ENCODE measurements at regions not wholly inside any gene's neighbourhood (a gene's known extent, or its start where the extent isn't known, plus 50 kb on each side); places are given as distances from the start of the nearest gene placed in this dataset.

DNA sequence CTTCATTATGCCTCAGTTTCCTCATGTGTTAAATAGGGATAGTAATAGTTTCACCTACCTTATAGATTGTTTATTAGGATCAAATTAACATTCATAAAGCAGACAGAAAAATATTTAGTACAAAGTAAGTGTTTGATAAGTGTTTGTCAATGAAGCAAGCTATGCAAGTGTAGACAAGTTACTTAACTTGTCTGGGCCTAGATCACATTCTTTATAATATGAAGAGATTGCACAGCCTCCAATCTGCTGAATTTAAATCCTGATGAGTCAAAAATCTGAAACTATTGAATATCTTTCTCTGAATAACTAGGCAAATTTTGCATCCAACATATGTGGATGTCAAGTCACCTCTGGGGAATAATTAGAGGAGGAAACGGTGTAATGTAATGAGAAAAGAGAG is 170.5 kb downstream of the MZT1 start:
- Histone ChIP-seq H2AFZ (ENCODE audit: low read length) (peak overlapping the region; percentile 72), H3K79me2 (ENCODE audit: insufficient read depth, low read length) (no peaks in the 10 kb centered on the region), H3K36me3 (replicated peaks in 1 of 2; ENCODE audit: control insufficient read depth in 1 of 2, insufficient read depth in 2 of 2, low read length in 2 of 2) (no peaks in the 10 kb centered on the region), H3K9ac (ENCODE audit: insufficient read depth, low read depth, low read length) (no peak overlapping the region), H3K4me2 (ENCODE audit: low read depth, low read length) (no peak overlapping the region), H3K4me3 (replicated peaks in 1 of 3; ENCODE audit: insufficient read depth in 1 of 3, low read depth in 2 of 3, low read length in 3 of 3) (no peak overlapping the region), H3K27ac (ENCODE audit: extremely low read length, insufficient read depth, low read length) (no peak overlapping the region), H3K4me1 (ENCODE audit: insufficient read depth, low read length) (peaks cover 27% of the 10 kb centered on the region), H3K27me3 (ENCODE audit: control insufficient read depth in 1 of 2, insufficient read depth in 2 of 2, low read length in 2 of 2) (no peaks in the 10 kb centered on the region), H4K20me1 (ENCODE audit: insufficient read depth, low read length) (no peaks in the 10 kb centered on the region), H3K9me3 (ENCODE audit: low read length) (no peaks in the 10 kb centered on the region)
- in situ Hi-C loops (cut with HindIII; ENCODE audit: extremely low pct_ligation_motif_present, low pct_unique_long_range_greater_than_20kb) (loop anchor here (25.0 kb wide), 1 partner anchor 220 kb away; no protein-coding TSS in a partner anchor), intact Hi-C loops (cut with micrococcal nuclease; ENCODE audit: unreplicated experiment) (loop anchor here (5.0 kb wide), 1 partner anchor 50 kb away; no protein-coding TSS in a partner anchor)
- DNase-seq (ENCODE audit: low spot score) (no peak), FAIRE-seq (no peak), ATAC-seq (no peak)
- ChIA-PET CTCF (ENCODE audit: low intra/inter-chr PET ratio, low total read pairs) (no interaction called here), POLR2A (no interaction called here)
- TF ChIP-seq AHR (CRISPR knock-in tag; IDR thresholded peaks at IDR 0.05) (no peak), ZNF761 (CRISPR knock-in tag; conservative IDR thresholded peaks at IDR 0.05) (no peak), DNMT3B (CRISPR knock-in tag; conservative IDR thresholded peaks at IDR 0.05) (no peak), RFX5 (IDR thresholded peaks at IDR 0.05; ENCODE audit: low read depth, low read length) (no peak), AKAP8 (CRISPR knock-in tag; IDR thresholded peaks at IDR 0.05) (no peak), POLR2A (IDR thresholded peaks at IDR 0.05; ENCODE audit: insufficient read depth in 1 of 2, low read depth in 2 of 2, low read length in 2 of 2) (no peak), DZIP1 (CRISPR knock-in tag; IDR thresholded peaks at IDR 0.05) (no peak), ZBTB42 (CRISPR knock-in tag; IDR thresholded peaks at IDR 0.05) (no peak), ZGPAT (CRISPR knock-in tag; IDR thresholded peaks at IDR 0.05) (no peak), THAP11 (CRISPR knock-in tag; IDR thresholded peaks at IDR 0.05) (no peak), SMARCE1 (IDR thresholded peaks at IDR 0.05; ENCODE audit: borderline replicate concordance) (no peak), GATAD2A (CRISPR knock-in tag; IDR thresholded peaks at IDR 0.05) (no peak), ESRRA (CRISPR knock-in tag; IDR thresholded peaks at IDR 0.05; ENCODE audit: low read depth) (no peak)
- TF ChIP-seq, protein P1, sequence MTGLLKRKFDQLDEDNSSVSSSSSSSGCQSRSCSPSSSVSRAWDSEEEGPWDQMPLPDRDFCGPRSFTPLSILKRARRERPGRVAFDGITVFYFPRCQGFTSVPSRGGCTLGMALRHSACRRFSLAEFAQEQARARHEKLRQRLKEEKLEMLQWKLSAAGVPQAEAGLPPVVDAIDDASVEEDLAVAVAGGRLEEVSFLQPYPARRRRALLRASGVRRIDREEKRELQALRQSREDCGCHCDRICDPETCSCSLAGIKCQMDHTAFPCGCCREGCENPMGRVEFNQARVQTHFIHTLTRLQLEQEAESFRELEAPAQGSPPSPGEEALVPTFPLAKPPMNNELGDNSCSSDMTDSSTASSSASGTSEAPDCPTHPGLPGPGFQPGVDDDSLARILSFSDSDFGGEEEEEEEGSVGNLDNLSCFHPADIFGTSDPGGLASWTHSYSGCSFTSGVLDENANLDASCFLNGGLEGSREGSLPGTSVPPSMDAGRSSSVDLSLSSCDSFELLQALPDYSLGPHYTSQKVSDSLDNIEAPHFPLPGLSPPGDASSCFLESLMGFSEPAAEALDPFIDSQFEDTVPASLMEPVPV (CRISPR knock-in tag; IDR thresholded peaks at IDR 0.05): no peak
- 17% methylated on average over 1 of the region's 1 CpG for WGBS (ENCODE audit: low lambda C conversion rate)
- no TSS peak for BruUV-seq (replicated peaks)
